ENCODE measurements at regions not wholly inside any gene's neighbourhood (a gene's known extent, or its start where the extent isn't known, plus 50 kb on each side); places are given as distances from the start of the nearest gene placed in this dataset.

GRCh38 chr1:232524056-232524455 is 105.9 kb downstream of the SIPA1L2 start:
- Histone ChIP-seq H3K27me3 (ENCODE audit: control insufficient read depth in 5 of 5, insufficient read depth in 4 of 5, low read length in 5 of 5) (no peaks in the 10 kb centered on the region), H3K9ac (ENCODE audit: low read length in 5 of 5) (no peak overlapping the region), H3K36me3 (ENCODE audit: control insufficient read depth in 5 of 5, insufficient read depth in 5 of 5, low read length in 5 of 5) (no peaks in the 10 kb centered on the region), H3K9me3 (ENCODE audit: control insufficient read depth in 5 of 5, low read length in 5 of 5) (no peaks in the 10 kb centered on the region), H3K4me3 (ENCODE audit: low read depth in 1 of 5, low read length in 5 of 5) (no peak overlapping the region), H3K4me1 (ENCODE audit: control insufficient read depth in 5 of 5, insufficient read depth in 5 of 5, low read length in 5 of 5) (peaks cover 0 to 12% (median 5%) of the 10 kb centered on the region in 5 donors), H3K27ac (ENCODE audit: low read depth, low read length) (no peak overlapping the region)

- Histone ChIP-seq H3K36me3 (ENCODE audit: control insufficient read depth in 5 of 5, insufficient read depth in 5 of 5, low read length in 5 of 5) (no peaks in the 10 kb centered on the region), H3K27me3 (ENCODE audit: control insufficient read depth in 5 of 5, insufficient read depth in 4 of 5, low read length in 5 of 5) (no peaks in the 10 kb centered on the region), H3K4me1 (ENCODE audit: control insufficient read depth in 5 of 5, insufficient read depth in 5 of 5, low read length in 5 of 5) (peaks cover 0 to 12% (median 0%) of the 10 kb centered on the region in 5 donors), H3K27ac (ENCODE audit: low read depth, low read length) (no peak overlapping the region), H3K4me3 (ENCODE audit: low read depth in 1 of 5, low read length in 5 of 5) (no peak overlapping the region), H3K9me3 (ENCODE audit: control insufficient read depth in 5 of 5, low read length in 5 of 5) (no peaks in the 10 kb centered on the region), H3K9ac (ENCODE audit: low read length in 5 of 5) (no peak overlapping the region)
Observed at GRCh38 chr1:232522189-232522588, 107.7 kb downstream of the SIPA1L2 start.

- peaks cover 0 to 12% (median 0%) of the 10 kb centered on the region in 5 donors for H3K4me1 ChIP-seq (ENCODE audit: control insufficient read depth in 5 of 5, insufficient read depth in 5 of 5, low read length in 5 of 5)
- no peak overlapping the region for H3K4me3 ChIP-seq (ENCODE audit: low read depth in 1 of 5, low read length in 5 of 5)
- H3K27me3 ChIP-seq (ENCODE audit: control insufficient read depth in 5 of 5, insufficient read depth in 4 of 5, low read length in 5 of 5): no peaks in the 10 kb centered on the region
- no peak overlapping the region for H3K9ac ChIP-seq (ENCODE audit: low read length in 5 of 5)
- no peak overlapping the region for H3K27ac ChIP-seq (ENCODE audit: low read depth, low read length)
- no peaks in the 10 kb centered on the region for H3K36me3 ChIP-seq (ENCODE audit: control insufficient read depth in 5 of 5, insufficient read depth in 5 of 5, low read length in 5 of 5)
- no peaks in the 10 kb centered on the region for H3K9me3 ChIP-seq (ENCODE audit: control insufficient read depth in 5 of 5, low read length in 5 of 5)
Observed at GRCh38 chr1:232521660-232522059, 108.3 kb downstream of the SIPA1L2 start.

- H3K36me3 ChIP-seq (ENCODE audit: control insufficient read depth in 5 of 5, insufficient read depth in 5 of 5, low read length in 5 of 5): peaks cover 0 to 10% (median 10%) of the 10 kb centered on the region in 5 donors
Observed at GRCh38 chr1:232519186-232519585, 110.7 kb downstream of the SIPA1L2 start.

GRCh38 chr1:232518349-232518748 is 111.6 kb downstream of the SIPA1L2 start:
- Histone ChIP-seq H3K27me3 (ENCODE audit: control insufficient read depth in 5 of 5, insufficient read depth in 4 of 5, low read length in 5 of 5) (no peaks in the 10 kb centered on the region), H3K4me3 (ENCODE audit: low read depth in 1 of 5, low read length in 5 of 5) (no peak overlapping the region), H3K36me3 (ENCODE audit: control insufficient read depth in 5 of 5, insufficient read depth in 5 of 5, low read length in 5 of 5) (peaks cover 0 to 17% (median 12%) of the 10 kb centered on the region in 5 donors), H3K9ac (ENCODE audit: low read length in 5 of 5) (no peak overlapping the region), H3K27ac (ENCODE audit: low read depth, low read length) (no peak overlapping the region), H3K9me3 (ENCODE audit: control insufficient read depth in 5 of 5, low read length in 5 of 5) (no peaks in the 10 kb centered on the region), H3K4me1 (ENCODE audit: control insufficient read depth in 5 of 5, insufficient read depth in 5 of 5, low read length in 5 of 5) (no peaks in the 10 kb centered on the region)

More at GRCh38 chr1:232519186-232519585, 110.7 kb downstream of the SIPA1L2 start:
- no peak overlapping the region for H3K9ac ChIP-seq (ENCODE audit: low read length in 5 of 5)
- peaks cover 0 to 5% (median 0%) of the 10 kb centered on the region in 5 donors for H3K4me1 ChIP-seq (ENCODE audit: control insufficient read depth in 5 of 5, insufficient read depth in 5 of 5, low read length in 5 of 5)
- H3K27me3 ChIP-seq (ENCODE audit: control insufficient read depth in 5 of 5, insufficient read depth in 4 of 5, low read length in 5 of 5): no peaks in the 10 kb centered on the region
- no peaks in the 10 kb centered on the region for H3K9me3 ChIP-seq (ENCODE audit: control insufficient read depth in 5 of 5, low read length in 5 of 5)
- no peak overlapping the region for H3K4me3 ChIP-seq (ENCODE audit: low read depth in 1 of 5, low read length in 5 of 5)
- no peak overlapping the region for H3K27ac ChIP-seq (ENCODE audit: low read depth, low read length)

- H3K36me3 ChIP-seq (ENCODE audit: control insufficient read depth in 5 of 5, insufficient read depth in 5 of 5, low read length in 5 of 5): peaks cover 0 to 17% (median 12%) of the 10 kb centered on the region in 5 donors
Observed at GRCh38 chr1:232517204-232517603, 112.7 kb downstream of the SIPA1L2 start.

GRCh38 chr1:232515706-232516105 is 114.2 kb downstream of the SIPA1L2 start:
- H3K27me3 ChIP-seq (ENCODE audit: control insufficient read depth in 5 of 5, insufficient read depth in 4 of 5, low read length in 5 of 5): no peaks in the 10 kb centered on the region
- H3K36me3 ChIP-seq (ENCODE audit: control insufficient read depth in 5 of 5, insufficient read depth in 5 of 5, low read length in 5 of 5): peaks cover 0 to 17% (median 12%) of the 10 kb centered on the region in 5 donors
- no peak overlapping the region for H3K27ac ChIP-seq (ENCODE audit: low read depth, low read length)
- no peak overlapping the region for H3K9ac ChIP-seq (ENCODE audit: low read length in 5 of 5)
- no peaks in the 10 kb centered on the region for H3K4me1 ChIP-seq (ENCODE audit: control insufficient read depth in 5 of 5, insufficient read depth in 5 of 5, low read length in 5 of 5)
- H3K9me3 ChIP-seq (ENCODE audit: control insufficient read depth in 5 of 5, low read length in 5 of 5): no peaks in the 10 kb centered on the region
- H3K4me3 ChIP-seq (ENCODE audit: low read depth in 1 of 5, low read length in 5 of 5): no peak overlapping the region

More at GRCh38 chr1:232517204-232517603, 112.7 kb downstream of the SIPA1L2 start:
- no peaks in the 10 kb centered on the region for H3K9me3 ChIP-seq (ENCODE audit: control insufficient read depth in 5 of 5, low read length in 5 of 5)
- no peak overlapping the region for H3K9ac ChIP-seq (ENCODE audit: low read length in 5 of 5)
- H3K27ac ChIP-seq (ENCODE audit: low read depth, low read length): no peak overlapping the region
- no peak overlapping the region for H3K4me3 ChIP-seq (ENCODE audit: low read depth in 1 of 5, low read length in 5 of 5)
- H3K4me1 ChIP-seq (ENCODE audit: control insufficient read depth in 5 of 5, insufficient read depth in 5 of 5, low read length in 5 of 5): no peaks in the 10 kb centered on the region
- H3K27me3 ChIP-seq (ENCODE audit: control insufficient read depth in 5 of 5, insufficient read depth in 4 of 5, low read length in 5 of 5): no peaks in the 10 kb centered on the region

- H3K27me3 ChIP-seq (ENCODE audit: control insufficient read depth in 5 of 5, insufficient read depth in 4 of 5, low read length in 5 of 5): no peaks in the 10 kb centered on the region
- peaks cover 0 to 10% (median 0%) of the 10 kb centered on the region in 5 donors for H3K4me1 ChIP-seq (ENCODE audit: control insufficient read depth in 5 of 5, insufficient read depth in 5 of 5, low read length in 5 of 5)
- peaks cover 0 to 17% (median 12%) of the 10 kb centered on the region in 5 donors for H3K36me3 ChIP-seq (ENCODE audit: control insufficient read depth in 5 of 5, insufficient read depth in 5 of 5, low read length in 5 of 5)
- H3K27ac ChIP-seq (ENCODE audit: low read depth, low read length): no peak overlapping the region
- H3K9me3 ChIP-seq (ENCODE audit: control insufficient read depth in 5 of 5, low read length in 5 of 5): no peaks in the 10 kb centered on the region
- no peak overlapping the region for H3K4me3 ChIP-seq (ENCODE audit: low read depth in 1 of 5, low read length in 5 of 5)
- no peak overlapping the region for H3K9ac ChIP-seq (ENCODE audit: low read length in 5 of 5)
Observed at GRCh38 chr1:232512712-232513111, 117.2 kb downstream of the SIPA1L2 start.

GRCh38 chr1:232511172-232511571 is 118.8 kb downstream of the SIPA1L2 start:
- H3K9ac ChIP-seq (ENCODE audit: low read length in 5 of 5): no peak overlapping the region
- peaks cover 0 to 10% (median 0%) of the 10 kb centered on the region in 5 donors for H3K4me1 ChIP-seq (ENCODE audit: control insufficient read depth in 5 of 5, insufficient read depth in 5 of 5, low read length in 5 of 5)
- no peak overlapping the region for H3K4me3 ChIP-seq (ENCODE audit: low read depth in 1 of 5, low read length in 5 of 5)

GRCh38 chr1:232510367-232511110 is 119.4 kb downstream of the SIPA1L2 start:
- Histone ChIP-seq H3K4me3 (ENCODE audit: low read depth in 1 of 5, low read length in 5 of 5) (no peak overlapping the region), H3K9me3 (ENCODE audit: control insufficient read depth in 5 of 5, low read length in 5 of 5) (no peaks in the 10 kb centered on the region), H3K27me3 (ENCODE audit: control insufficient read depth in 5 of 5, insufficient read depth in 4 of 5, low read length in 5 of 5) (no peaks in the 10 kb centered on the region), H3K36me3 (ENCODE audit: control insufficient read depth in 5 of 5, insufficient read depth in 5 of 5, low read length in 5 of 5) (peaks cover 0 to 17% (median 12%) of the 10 kb centered on the region in 5 donors), H3K27ac (ENCODE audit: low read depth, low read length) (no peak overlapping the region), H3K9ac (ENCODE audit: low read length in 5 of 5) (no peak overlapping the region), H3K4me1 (ENCODE audit: control insufficient read depth in 5 of 5, insufficient read depth in 5 of 5, low read length in 5 of 5) (peaks cover 0 to 10% (median 0%) of the 10 kb centered on the region in 5 donors)

More at GRCh38 chr1:232511172-232511571, 118.8 kb downstream of the SIPA1L2 start:
- Histone ChIP-seq H3K27me3 (ENCODE audit: control insufficient read depth in 5 of 5, insufficient read depth in 4 of 5, low read length in 5 of 5) (no peaks in the 10 kb centered on the region), H3K27ac (ENCODE audit: low read depth, low read length) (no peak overlapping the region), H3K9me3 (ENCODE audit: control insufficient read depth in 5 of 5, low read length in 5 of 5) (no peaks in the 10 kb centered on the region), H3K36me3 (ENCODE audit: control insufficient read depth in 5 of 5, insufficient read depth in 5 of 5, low read length in 5 of 5) (peaks cover 0 to 17% (median 12%) of the 10 kb centered on the region in 5 donors)
